ENCODE measurements at regions not wholly inside any gene's neighbourhood (a gene's known extent, or its start where the extent isn't known, plus 50 kb on each side); places are given as distances from the start of the nearest gene placed in this dataset.

GRCh38 chr5:68544648-68545552 is 329.3 kb downstream of the PIK3R1 start:
- H3K9me3 ChIP-seq (ENCODE audit: low read length) = no peaks in the 10 kb centered on the region
- H3K4me1 ChIP-seq (ENCODE audit: insufficient read depth, low read length, severe bottlenecking) = no peaks in the 10 kb centered on the region

DNA sequence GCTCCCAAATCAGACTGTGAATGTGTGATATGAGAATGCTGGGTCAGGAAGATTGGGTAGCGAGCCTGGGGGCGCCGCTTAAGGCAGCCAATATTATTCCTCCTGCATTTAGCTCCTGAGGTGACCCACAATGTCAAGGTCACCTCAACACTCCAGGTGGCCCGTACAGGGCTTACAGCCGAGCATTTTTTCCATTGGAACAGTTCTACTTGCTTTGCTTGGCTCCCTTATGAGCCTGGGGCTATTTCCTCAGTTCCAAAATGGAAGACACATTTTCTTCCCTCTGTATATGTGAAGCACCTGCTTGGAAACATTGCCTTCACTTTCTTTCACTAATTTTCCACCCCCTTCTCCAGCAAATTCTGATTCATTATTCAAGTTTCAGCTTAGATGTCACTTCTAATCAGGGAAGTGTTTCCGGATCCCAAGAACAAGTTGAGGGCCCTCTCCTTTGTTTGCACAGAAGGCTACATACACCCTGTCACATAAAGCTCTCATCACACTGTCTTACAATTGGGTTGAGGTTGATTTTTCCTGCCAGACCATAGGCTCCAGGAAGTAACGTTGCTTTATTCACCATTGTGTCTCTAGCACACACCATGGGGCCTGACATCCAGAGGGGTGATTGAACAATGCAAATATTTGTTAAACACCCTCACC is 330.2 kb downstream of the PIK3R1 start:
- Histone ChIP-seq H3K9me2 (ENCODE audit: low read depth, low read length) (no peaks in the 10 kb centered on the region), H3K9me3 (ENCODE audit: low read length) (no peaks in the 10 kb centered on the region), H3K79me2 (ENCODE audit: insufficient read depth, low read length) (no peaks in the 10 kb centered on the region), H3F3A (ENCODE audit: insufficient read depth, low read length) (no peaks in the 10 kb centered on the region), H4K20me1 (ENCODE audit: insufficient read depth, low read length) (no peaks in the 10 kb centered on the region), H3K36me3 (ENCODE audit: insufficient read depth, low read length) (no peaks in the 10 kb centered on the region), H2AFZ (ENCODE audit: low read length) (no peak overlapping the region), H3K27ac (ENCODE audit: low read depth, low read length, poor library complexity, severe bottlenecking) (no peak overlapping the region), H3K4me1 (ENCODE audit: insufficient read depth, low read length, severe bottlenecking) (no peaks in the 10 kb centered on the region), H3K4me3 (ENCODE audit: low read depth, low read length, poor library complexity, severe bottlenecking) (no peak overlapping the region), H3K27me3 (ENCODE audit: insufficient read depth, low read length) (no peaks in the 10 kb centered on the region), H3K9ac (ENCODE audit: low read length) (no peak overlapping the region), H3K4me2 (ENCODE audit: low read length) (no peak overlapping the region)
- no peak for TF ChIP-seq EZH2 (IDR thresholded peaks at IDR 0.05; ENCODE audit: borderline replicate concordance, low read length)
- TF ChIP-seq, protein P1, sequence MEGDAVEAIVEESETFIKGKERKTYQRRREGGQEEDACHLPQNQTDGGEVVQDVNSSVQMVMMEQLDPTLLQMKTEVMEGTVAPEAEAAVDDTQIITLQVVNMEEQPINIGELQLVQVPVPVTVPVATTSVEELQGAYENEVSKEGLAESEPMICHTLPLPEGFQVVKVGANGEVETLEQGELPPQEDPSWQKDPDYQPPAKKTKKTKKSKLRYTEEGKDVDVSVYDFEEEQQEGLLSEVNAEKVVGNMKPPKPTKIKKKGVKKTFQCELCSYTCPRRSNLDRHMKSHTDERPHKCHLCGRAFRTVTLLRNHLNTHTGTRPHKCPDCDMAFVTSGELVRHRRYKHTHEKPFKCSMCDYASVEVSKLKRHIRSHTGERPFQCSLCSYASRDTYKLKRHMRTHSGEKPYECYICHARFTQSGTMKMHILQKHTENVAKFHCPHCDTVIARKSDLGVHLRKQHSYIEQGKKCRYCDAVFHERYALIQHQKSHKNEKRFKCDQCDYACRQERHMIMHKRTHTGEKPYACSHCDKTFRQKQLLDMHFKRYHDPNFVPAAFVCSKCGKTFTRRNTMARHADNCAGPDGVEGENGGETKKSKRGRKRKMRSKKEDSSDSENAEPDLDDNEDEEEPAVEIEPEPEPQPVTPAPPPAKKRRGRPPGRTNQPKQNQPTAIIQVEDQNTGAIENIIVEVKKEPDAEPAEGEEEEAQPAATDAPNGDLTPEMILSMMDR (IDR thresholded peaks at IDR 0.05; ENCODE audit: low read length) = no peak

More at GRCh38 chr5:68544648-68545552, 329.3 kb downstream of the PIK3R1 start:
- Histone ChIP-seq H2AFZ (ENCODE audit: low read length) (no peak overlapping the region), H4K20me1 (ENCODE audit: insufficient read depth, low read length) (no peaks in the 10 kb centered on the region), H3F3A (ENCODE audit: insufficient read depth, low read length) (no peaks in the 10 kb centered on the region), H3K36me3 (ENCODE audit: insufficient read depth, low read length) (no peaks in the 10 kb centered on the region), H3K4me2 (ENCODE audit: low read length) (no peak overlapping the region), H3K79me2 (ENCODE audit: insufficient read depth, low read length) (no peaks in the 10 kb centered on the region), H3K27me3 (ENCODE audit: insufficient read depth, low read length) (no peaks in the 10 kb centered on the region), H3K9ac (ENCODE audit: low read length) (no peak overlapping the region), H3K27ac (ENCODE audit: low read depth, low read length, poor library complexity, severe bottlenecking) (no peak overlapping the region), H3K9me2 (ENCODE audit: low read depth, low read length) (no peaks in the 10 kb centered on the region), H3K4me3 (ENCODE audit: low read depth, low read length, poor library complexity, severe bottlenecking) (no peak overlapping the region)
- TF ChIP-seq EZH2 (IDR thresholded peaks at IDR 0.05; ENCODE audit: borderline replicate concordance, low read length) = no peak
- TF ChIP-seq, protein P1 (IDR thresholded peaks at IDR 0.05; ENCODE audit: low read length) = no peak

DNA sequence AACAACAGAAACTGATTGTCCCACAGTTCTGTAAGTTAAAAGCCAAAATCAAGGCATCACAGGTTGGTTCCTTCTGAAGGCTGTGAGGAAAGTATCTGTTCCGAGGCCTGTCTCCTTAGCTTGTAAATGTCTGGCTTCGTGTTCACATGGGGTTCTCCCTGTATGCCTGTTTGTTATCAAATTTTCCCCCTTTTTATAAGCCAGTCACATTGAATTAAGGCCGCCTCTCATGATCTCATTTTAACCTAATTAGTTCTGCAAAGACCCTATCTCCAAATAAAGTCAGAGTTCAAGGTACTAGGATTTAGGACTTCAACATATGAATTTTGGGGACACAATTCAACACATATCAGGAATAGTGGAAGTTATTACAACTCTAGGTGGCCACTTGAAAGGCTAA is 331.5 kb downstream of the PIK3R1 start:
- H3K4me1 ChIP-seq (ENCODE audit: insufficient read depth, low read length, severe bottlenecking) = no peaks in the 10 kb centered on the region
- TF ChIP-seq, protein P1 (IDR thresholded peaks at IDR 0.05; ENCODE audit: low read length) = no peak
- no peak for TF ChIP-seq EZH2 (IDR thresholded peaks at IDR 0.05; ENCODE audit: borderline replicate concordance, low read length)
- no peaks in the 10 kb centered on the region for H3K79me2 ChIP-seq (ENCODE audit: insufficient read depth, low read length)
- H4K20me1 ChIP-seq (ENCODE audit: insufficient read depth, low read length) = no peaks in the 10 kb centered on the region
- H3K27me3 ChIP-seq (ENCODE audit: insufficient read depth, low read length) = no peaks in the 10 kb centered on the region
- H3K9me2 ChIP-seq (ENCODE audit: low read depth, low read length) = no peaks in the 10 kb centered on the region
- no peak overlapping the region for H3K4me3 ChIP-seq (ENCODE audit: low read depth, low read length, poor library complexity, severe bottlenecking)
- H3K4me2 ChIP-seq (ENCODE audit: low read length) = no peak overlapping the region
- no peaks in the 10 kb centered on the region for H3K36me3 ChIP-seq (ENCODE audit: insufficient read depth, low read length)
- H3K27ac ChIP-seq (ENCODE audit: low read depth, low read length, poor library complexity, severe bottlenecking) = no peak overlapping the region
- H3K9me3 ChIP-seq (ENCODE audit: low read length) = no peaks in the 10 kb centered on the region
- H3K9ac ChIP-seq (ENCODE audit: low read length) = no peak overlapping the region
- H3F3A ChIP-seq (ENCODE audit: insufficient read depth, low read length) = no peaks in the 10 kb centered on the region
- H2AFZ ChIP-seq (ENCODE audit: low read length) = no peak overlapping the region
